SH-SY5Y (cell line): ENCODE measurements at regions not wholly inside any gene's neighbourhood (a gene's known extent, or its start where the extent isn't known, plus 50 kb on each side); places are given as distances from the start of the nearest gene placed in this dataset.

Source experiments
- GATA2 ChIP-seq: IDR thresholded peaks from 2 replicates; pipeline ENCODE4 v1.6.1; 2011; ENCODE audit warnings: mild to moderate bottlenecking, low read depth, low read length
- GATA3 ChIP-seq: IDR thresholded peaks from 2 replicates; pipeline ENCODE4 v1.6.1; 2011; ENCODE audit warnings: low read depth, mild to moderate bottlenecking, low read length, moderate library complexity

DNA sequence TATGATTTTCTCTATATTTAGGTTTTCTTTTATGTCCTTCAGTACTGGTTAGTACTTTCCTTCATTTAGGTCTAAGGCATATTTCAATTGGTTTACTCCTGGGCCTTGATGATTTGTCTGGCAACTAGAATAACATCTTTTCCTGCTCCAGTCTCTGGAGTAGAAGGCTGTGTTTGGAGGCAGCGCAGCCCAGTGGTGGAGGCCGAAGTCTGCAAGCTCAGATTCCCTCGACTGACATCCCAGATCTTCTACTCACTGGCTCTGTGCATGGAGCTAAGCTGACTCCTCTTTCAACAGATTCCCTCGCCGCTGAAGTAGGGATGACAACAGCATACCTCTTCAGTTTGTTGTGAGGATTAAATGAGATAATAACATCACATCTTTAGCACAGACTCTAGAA is 141.0 kb downstream of the RAP2A start:
- no peak for TF ChIP-seq GATA3
- no peak for TF ChIP-seq GATA2
